DND-41 (cell line): ENCODE measurements at regions not wholly inside any gene's neighbourhood (a gene's known extent, or its start where the extent isn't known, plus 50 kb on each side); places are given as distances from the start of the nearest gene placed in this dataset.

Source experiments
- ATAC-seq: fragments of 200-7000 bp; cut with Tn5 transposase; 3 replicates; pipeline ENCODE4 v1.9.1; 2021; ENCODE audit warnings: low read depth; ENCODE audit not compliant: insufficient read depth
- DNase-seq: peaks from one replicate; pipeline ENCODE4 v3.0.0-alpha.2; 2020
- H2AFZ ChIP-seq: 2 replicates; pipeline ENCODE4 v1.6.0; 2012; ENCODE audit warnings: low read depth, low read length
- H3K27ac ChIP-seq: 2 replicates; pipeline ENCODE4 v1.5.1; 2012; ENCODE audit warnings: low read length, inconsistent platforms
- H3K27me3 ChIP-seq: fragments of 200-600 bp; sonication (generic); 2 replicates; pipeline ENCODE4 v1.6.0; 2012; ENCODE audit warnings: low read length, mild to moderate bottlenecking, inconsistent platforms; ENCODE audit not compliant: insufficient read depth, poor library complexity
- H3K36me3 ChIP-seq: 2 replicates; pipeline ENCODE4 v1.5.1; 2012; ENCODE audit warnings: low read length, inconsistent platforms; ENCODE audit not compliant: insufficient read depth
- H3K4me1 ChIP-seq: 2 replicates; pipeline ENCODE4 v1.5.1; 2012; ENCODE audit warnings: mild to moderate bottlenecking, low read length; ENCODE audit not compliant: insufficient read depth
- H3K4me2 ChIP-seq: 2 replicates; pipeline ENCODE4 v1.6.0; 2012; ENCODE audit warnings: mild to moderate bottlenecking, moderate library complexity, low read length, inconsistent platforms; ENCODE audit not compliant: insufficient read depth
- H3K4me3 ChIP-seq, 2 experiments: fragments of 200-600 bp in 1 of 2; shearing (Covaris generic) in 1 of 2; 2 replicates each; pipeline ENCODE4 v1.5.1; 2012 to 2016; ENCODE audit warnings: inconsistent platforms in 2 of 2, low read length in 2 of 2, mild to moderate bottlenecking in 2 of 2, low read depth in 1 of 2, moderate library complexity in 1 of 2
- H3K79me2 ChIP-seq: 2 replicates; pipeline ENCODE4 v1.6.0; 2012; ENCODE audit warnings: low read length, inconsistent platforms; ENCODE audit not compliant: insufficient read depth
- H3K9ac ChIP-seq: 2 replicates; pipeline ENCODE4 v1.6.0; 2012; ENCODE audit warnings: low read depth, mild to moderate bottlenecking, inconsistent platforms, low read length, moderate library complexity
- H3K9me3 ChIP-seq: 2 replicates; pipeline ENCODE4 v1.5.1; 2012; ENCODE audit warnings: low read length, moderate library complexity, mild to moderate bottlenecking, inconsistent platforms; ENCODE audit not compliant: insufficient read depth, severe bottlenecking
- H4K20me1 ChIP-seq: 2 replicates; pipeline ENCODE4 v1.6.0; 2012; ENCODE audit warnings: low read length; ENCODE audit not compliant: insufficient read depth
- CTCF ChIP-seq: IDR thresholded peaks from 2 replicates; pipeline ENCODE4 v1.5.1; 2012; ENCODE audit warnings: borderline replicate concordance, low read length, moderate library complexity, mild to moderate bottlenecking; ENCODE audit not compliant: poor library complexity, severe bottlenecking; ENCODE audit errors: extremely low read depth
- EZH2 ChIP-seq: IDR thresholded peaks from 3 replicates; pipeline ENCODE4 v1.6.1; 2012; ENCODE audit warnings: borderline replicate concordance, low read depth, mild to moderate bottlenecking, moderate library complexity, low read length, inconsistent platforms; ENCODE audit not compliant: severe bottlenecking

- Histone ChIP-seq H3K79me2 (no peaks in the 10 kb centered on the region), H3K9me3 (no peaks in the 10 kb centered on the region), H3K4me2 (no peak overlapping the region), H3K27ac (no peak overlapping the region), H3K36me3 (no peaks in the 10 kb centered on the region), H3K4me1 (no peaks in the 10 kb centered on the region), H4K20me1 (no peaks in the 10 kb centered on the region), H3K9ac (no peak overlapping the region), H3K4me3 (no peak overlapping the region), H3K27me3 (peaks cover 6% of the 10 kb centered on the region), H2AFZ (no peak overlapping the region)
- ATAC-seq (no peak), DNase-seq (no peak)
- TF ChIP-seq CTCF: no peak
- no peak for TF ChIP-seq EZH2
Observed at GRCh38 chr14:23869078-23869719, 84.4 kb upstream of the DHRS4 start.

- TF ChIP-seq CTCF: no peak
- no peak for TF ChIP-seq EZH2
- Histone ChIP-seq H3K9me3 (no peaks in the 10 kb centered on the region), H3K79me2 (no peaks in the 10 kb centered on the region), H3K9ac (no peak overlapping the region), H3K36me3 (no peaks in the 10 kb centered on the region), H3K27me3 (peaks cover 5% of the 10 kb centered on the region), H4K20me1 (no peaks in the 10 kb centered on the region), H3K4me1 (no peaks in the 10 kb centered on the region), H3K27ac (no peak overlapping the region), H3K4me2 (no peak overlapping the region), H2AFZ (no peak overlapping the region), H3K4me3 (no peak overlapping the region)
- no peak for ATAC-seq
- no peak for DNase-seq
Observed at GRCh38 chr14:23876160-23876750, 77.3 kb upstream of the DHRS4 start.

GRCh38 chr14:23877111-23877510 is 76.5 kb upstream of the DHRS4 start:
- no peak for DNase-seq
- H3K9me3 ChIP-seq: no peaks in the 10 kb centered on the region
- H4K20me1 ChIP-seq: no peaks in the 10 kb centered on the region
- no peaks in the 10 kb centered on the region for H3K79me2 ChIP-seq
- no peak overlapping the region for H3K4me3 ChIP-seq
- H3K27me3 ChIP-seq: peaks cover 10% of the 10 kb centered on the region
- no peaks in the 10 kb centered on the region for H3K4me1 ChIP-seq
- TF ChIP-seq EZH2 (no peak), CTCF (no peak)
- no peak overlapping the region for H3K4me2 ChIP-seq
- H3K9ac ChIP-seq: no peak overlapping the region
- ATAC-seq: no peak
- no peaks in the 10 kb centered on the region for H3K36me3 ChIP-seq
- no peak overlapping the region for H2AFZ ChIP-seq
- H3K27ac ChIP-seq: no peak overlapping the region
